Esophagus squamous epithelium (tissue), 4 donors: ENCODE measurements at regions not wholly inside any gene's neighbourhood (a gene's known extent, or its start where the extent isn't known, plus 50 kb on each side); places are given as distances from the start of the nearest gene placed in this dataset.

Source experiments
- CTCF ChIP-seq, 6 experiments: fragments of 450-650 bp in 4 of 6; fragments of 200-600 bp in 2 of 6; sonication (generic) in 2 of 6; IDR thresholded peaks; one replicate each; pipeline ENCODE4 v1.5.1; 2016 to 2019; ENCODE audit warnings: antibody characterized with exemption in 6 of 6, mild to moderate bottlenecking in 4 of 6, moderate library complexity in 4 of 6
- POLR2A ChIP-seq, 4 donors: fragments of 450-650 bp; IDR thresholded peaks; one replicate each; pipeline ENCODE4 v1.6.1; 2017; ENCODE audit warnings: antibody characterized with exemption in 4 of 4, mild to moderate bottlenecking in 4 of 4, moderate library complexity in 3 of 4

GRCh38 chr4:71156616-71157015, 163.2 kb downstream of the DCK start:
- TF ChIP-seq CTCF (IDR thresholded peaks at IDR 0.05) (no peak), POLR2A (IDR thresholded peaks at IDR 0.05) (no peak)
